Karpas-422 (cell line): ENCODE measurements at regions not wholly inside any gene's neighbourhood (a gene's known extent, or its start where the extent isn't known, plus 50 kb on each side); places are given as distances from the start of the nearest gene placed in this dataset. TPM values are rescaled to one million over a fixed set of nuclear protein-coding genes. Genes with fewer than 3 reads are reported as not detected.

Source experiments
- small RNA-seq: library from RNA; depleted of rRNA; stranded (forward); fragments of <200 nt; gene quantifications from one replicate; pipeline ENCODE3, GENCODE V24; 2014

Small RNA genes in the stretch of these regions (small RNA-seq; reads per million reads assigned to genes)
- gene AC233266.1 (not detected), gene RNA5SP100 (not detected)
